H9 (cell line): ENCODE measurements at regions not wholly inside any gene's neighbourhood (a gene's known extent, or its start where the extent isn't known, plus 50 kb on each side); places are given as distances from the start of the nearest gene placed in this dataset.

Experiments used
- DNase-seq: peaks from one replicate; pipeline ENCODE4 v3.0.0-alpha.2; 2017
- H2AFZ ChIP-seq: one replicate; pipeline ENCODE4 v1.6.1; 2013; ENCODE audit warnings: mild to moderate bottlenecking, low read length, control low read depth, moderate library complexity
- H2AK5ac ChIP-seq: 2 replicates; pipeline ENCODE4 v1.6.1; 2013; ENCODE audit warnings: low read length, control low read depth, mixed read lengths; ENCODE audit not compliant: insufficient read length
- H2BK120ac ChIP-seq: one replicate; pipeline ENCODE4 v1.6.1; 2013; ENCODE audit warnings: low read depth, mild to moderate bottlenecking, low read length, control low read depth, inconsistent platforms; ENCODE audit not compliant: poor library complexity, severe bottlenecking
- H2BK12ac ChIP-seq: 2 replicates; pipeline ENCODE4 v1.6.1; 2013; ENCODE audit warnings: low read length, control low read depth, mixed read lengths, low read depth; ENCODE audit not compliant: insufficient read length
- H2BK15ac ChIP-seq: 2 replicates; pipeline ENCODE4 v1.6.1; 2013; ENCODE audit warnings: low read depth, low read length, control low read depth
- H2BK20ac ChIP-seq: one replicate; pipeline ENCODE4 v1.6.1; 2013; ENCODE audit warnings: low read depth, mild to moderate bottlenecking, low read length, control low read depth, inconsistent platforms; ENCODE audit not compliant: poor library complexity, severe bottlenecking
- H2BK5ac ChIP-seq: 2 replicates; pipeline ENCODE4 v1.6.1; 2013; ENCODE audit warnings: low read length, control low read depth, mixed read lengths; ENCODE audit not compliant: insufficient read length
- H3K14ac ChIP-seq: 2 replicates; pipeline ENCODE4 v1.6.1; 2013; ENCODE audit warnings: low read length, control low read depth; ENCODE audit not compliant: insufficient read depth
- H3K18ac ChIP-seq: 2 replicates; pipeline ENCODE4 v1.6.1; 2013; ENCODE audit warnings: low read depth, mild to moderate bottlenecking, mixed read lengths, low read length, control low read depth; ENCODE audit not compliant: insufficient read length
- H3K23ac ChIP-seq: 2 replicates; pipeline ENCODE4 v1.6.1; 2013; ENCODE audit warnings: low read length, control low read depth, mixed read lengths, low read depth; ENCODE audit not compliant: insufficient read length
- H3K23me2 ChIP-seq: 2 replicates; pipeline ENCODE4 v1.6.1; 2013; ENCODE audit warnings: low read depth, mild to moderate bottlenecking, mixed read lengths, low read length, control low read depth; ENCODE audit not compliant: insufficient read length, poor library complexity, severe bottlenecking
- H3K27ac ChIP-seq: 2 replicates; pipeline ENCODE4 v1.5.1; 2013; ENCODE audit warnings: low read length, control low read depth, mixed read lengths, low read depth; ENCODE audit not compliant: insufficient read length
- H3K27me3 ChIP-seq: 2 replicates; pipeline ENCODE4 v1.6.1; 2013; ENCODE audit warnings: low read length, control low read depth, inconsistent platforms; ENCODE audit not compliant: insufficient read depth
- H3K4ac ChIP-seq: 2 replicates; pipeline ENCODE4 v1.6.1; 2013; ENCODE audit warnings: low read depth, mild to moderate bottlenecking, control low read depth, inconsistent platforms, low read length, moderate library complexity
- H3K4me1 ChIP-seq: 2 replicates; pipeline ENCODE4 v1.6.1; 2013; ENCODE audit warnings: low read length, control low read depth, inconsistent platforms; ENCODE audit not compliant: insufficient read depth
- H3K4me2 ChIP-seq: 2 replicates; pipeline ENCODE4 v1.6.1; 2013; ENCODE audit warnings: low read length, control low read depth, mixed read lengths; ENCODE audit not compliant: insufficient read length, insufficient read depth
- H3K56ac ChIP-seq: 2 replicates; pipeline ENCODE4 v1.6.1; 2013; ENCODE audit warnings: low read depth, mild to moderate bottlenecking, mixed read lengths, low read length, control low read depth; ENCODE audit not compliant: insufficient read length
- H3K79me1 ChIP-seq: 2 replicates; pipeline ENCODE4 v1.6.1; 2013; ENCODE audit warnings: low read depth, mild to moderate bottlenecking, moderate library complexity, low read length, control low read depth, inconsistent platforms; ENCODE audit not compliant: insufficient read depth, poor library complexity, severe bottlenecking
- H3K79me2 ChIP-seq: 2 replicates; pipeline ENCODE4 v1.6.1; 2013; ENCODE audit warnings: low read length, control low read depth, inconsistent platforms; ENCODE audit not compliant: insufficient read depth
- H3K9ac ChIP-seq: 2 replicates; pipeline ENCODE4 v1.6.1; 2013; ENCODE audit warnings: low read length, control low read depth, mixed read lengths; ENCODE audit not compliant: insufficient read length; ENCODE audit errors: extremely low read depth
- H3K9me3 ChIP-seq: one replicate; pipeline ENCODE4 v1.6.1; 2013; ENCODE audit warnings: low read depth, low read length, inconsistent platforms; ENCODE audit not compliant: control insufficient read depth
- H3T11ph ChIP-seq: one replicate; pipeline ENCODE4 v1.6.1; 2013; ENCODE audit warnings: mild to moderate bottlenecking, low read length, control low read depth, inconsistent platforms
- H4K20me1 ChIP-seq: one replicate; pipeline ENCODE4 v1.6.1; 2013; ENCODE audit not compliant: control insufficient read depth, insufficient read length, insufficient read depth
- H4K5ac ChIP-seq: 2 replicates; pipeline ENCODE4 v1.6.1; 2013; ENCODE audit warnings: low read depth, mild to moderate bottlenecking, mixed read lengths, low read length, control low read depth; ENCODE audit not compliant: insufficient read length
- H4K8ac ChIP-seq: replicated peaks from 2 replicates; pipeline ENCODE4 v1.6.1; 2013; ENCODE audit warnings: low read length, control low read depth, mixed read lengths, low read depth; ENCODE audit not compliant: insufficient read length
- H4K91ac ChIP-seq: 2 replicates; pipeline ENCODE4 v1.6.1; 2013; ENCODE audit warnings: low read depth, mild to moderate bottlenecking, moderate library complexity, mixed read lengths, low read length, control low read depth; ENCODE audit not compliant: insufficient read length
- H3K27ac Mint-ChIP-seq, 3 experiments: 2 replicates in 2 of 3; 3 replicates in 1 of 3; pipeline ENCODE4 v1.8.0; 2020 to 2021; ENCODE audit warnings: mixed read lengths in 3 of 3, mild to moderate bottlenecking in 1 of 3, moderate library complexity in 1 of 3
- H3K27me3 Mint-ChIP-seq: 2 replicates; pipeline ENCODE4 v1.8.0; 2021; ENCODE audit warnings: low read depth, mild to moderate bottlenecking, moderate library complexity, mixed read lengths
- H3K36me3 Mint-ChIP-seq, 3 experiments: 2 replicates in 2 of 3; 3 replicates in 1 of 3; pipeline ENCODE4 v1.8.0; 2020 to 2021; ENCODE audit warnings: low read depth in 3 of 3, mixed read lengths in 3 of 3; ENCODE audit not compliant: insufficient read depth in 1 of 3
- H3K4me1 Mint-ChIP-seq, 2 experiments: 2 replicates each; pipeline ENCODE4 v1.8.0; 2020; ENCODE audit warnings: mixed read lengths in 2 of 2
- H3K4me3 Mint-ChIP-seq, 2 experiments: 2 replicates in 1 of 2; 3 replicates in 1 of 2; pipeline ENCODE4 v1.8.0; 2020 to 2021; ENCODE audit warnings: mild to moderate bottlenecking in 2 of 2, mixed read lengths in 2 of 2, moderate library complexity in 1 of 2
- H3K9me3 Mint-ChIP-seq, 2 experiments: 2 replicates in 1 of 2; 3 replicates in 1 of 2; pipeline ENCODE4 v1.8.0; 2020; ENCODE audit warnings: mild to moderate bottlenecking in 2 of 2, mixed read lengths in 2 of 2, moderate library complexity in 1 of 2
- CTCF ChIP-seq: fragments of 200-600 bp; sonication (generic); conservative IDR thresholded peaks from 3 replicates; pipeline ENCODE4 v1.8.0; 2021; ENCODE audit warnings: antibody characterized with exemption, mild to moderate bottlenecking
- WGBS: extraction: QIAGEN DNeasy Blood & Tissue Kit; methylation state at CpG from one replicate; pipeline ENCODE4 v1.1.7; 2013; ENCODE audit warnings: missing lambda C conversion rate, low lambda C conversion rate, mixed read lengths; ENCODE audit not compliant: insufficient read length; ENCODE audit errors: extremely low coverage; 5-methylcytosine and 5-hydroxymethylcytosine counted together

GRCh38 chr1:8207202-8207601, 110.7 kb upstream of the SLC45A1 start:
- Histone ChIP-seq H3K27ac (no peak overlapping the region), H2BK12ac (no peak overlapping the region), H4K5ac (no peak overlapping the region), H3K4me1 (no peaks in the 10 kb centered on the region; the same call in 1 of the 2 replicates), H4K91ac (no peak overlapping the region), H3K23ac (no peak overlapping the region), H3K27me3 (no peaks in the 10 kb centered on the region), H3K56ac (no peak overlapping the region), H3K18ac (no peak overlapping the region), H2BK5ac (no peak overlapping the region), H3K23me2 (no peaks in the 10 kb centered on the region), H4K8ac (no peak overlapping the region), H3K79me2 (no peaks in the 10 kb centered on the region), H2BK15ac (no peak overlapping the region), H3K79me1 (no peaks in the 10 kb centered on the region), H2BK120ac (no peak overlapping the region), H2AK5ac (no peak overlapping the region), H2AFZ (no peak overlapping the region), H3K9ac (no peak overlapping the region), H2BK20ac (no peak overlapping the region), H3K9me3 (no peaks in the 10 kb centered on the region), H3T11ph (no peak overlapping the region), H3K4ac (no peak overlapping the region), H4K20me1 (no peaks in the 10 kb centered on the region), H3K4me2 (no peak overlapping the region), H3K14ac (no peak overlapping the region)
- peaks cover 21 to 24% of the 10 kb centered on the region in 2 experiments for H3K4me1 Mint-ChIP-seq
- no peaks in the 10 kb centered on the region; a peak in 1 of 5 replicates for H3K9me3 Mint-ChIP-seq
- no peaks in the 10 kb centered on the region for H3K36me3 Mint-ChIP-seq
- WGBS = no CpG with 5 or more reads among the region's 8 CpGs
- peaks cover 2% of the 10 kb centered on the region for H3K27me3 Mint-ChIP-seq
- DNase-seq = no peak
- no peak overlapping the region for H3K27ac Mint-ChIP-seq
- no peak for TF ChIP-seq CTCF
- no peak overlapping the region for H3K4me3 Mint-ChIP-seq
